AG10803 (cell line): ENCODE measurements at regions not wholly inside any gene's neighbourhood (a gene's known extent, or its start where the extent isn't known, plus 50 kb on each side); places are given as distances from the start of the nearest gene placed in this dataset.

ENCODE experiments used
- DNase-seq: peaks from one replicate; pipeline ENCODE4 v3.0.0; 2010; ENCODE audit warnings: low read depth
- H3K4me3 ChIP-seq: 2 replicates; pipeline ENCODE4 v1.5.1; 2011; ENCODE audit warnings: mild to moderate bottlenecking, low read length, control low read depth
- CTCF ChIP-seq: conservative IDR thresholded peaks from 2 replicates; pipeline ENCODE4 v1.5.1; 2011; ENCODE audit warnings: mild to moderate bottlenecking, low read length, control low read depth, inconsistent platforms

- H3K4me3 ChIP-seq = no peak overlapping the region
- TF ChIP-seq CTCF = no peak
- peak; percentile 74 for DNase-seq
Measured at GRCh38 chr2:12928197-12928774, 211.6 kb downstream of the TRIB2 start.

GRCh38 chr2:12928775-12929401, 212.2 kb downstream of the TRIB2 start:
- no peak for DNase-seq
- no peak overlapping the region for H3K4me3 ChIP-seq
- TF ChIP-seq CTCF = no peak

GRCh38 chr2:12929758-12930157, 213.0 kb downstream of the TRIB2 start:
- no peak overlapping the region for H3K4me3 ChIP-seq
- no peak for DNase-seq
- no peak for TF ChIP-seq CTCF

GRCh38 chr2:12930391-12930790, 213.7 kb downstream of the TRIB2 start:
- no peak for DNase-seq
- H3K4me3 ChIP-seq = no peak overlapping the region
- no peak for TF ChIP-seq CTCF

GRCh38 chr2:12931186-12931844, 214.6 kb downstream of the TRIB2 start:
- TF ChIP-seq CTCF = peak; percentile 98
- DNase-seq = peak; percentile 62
- no peak overlapping the region for H3K4me3 ChIP-seq

- TF ChIP-seq CTCF = no peak
- H3K4me3 ChIP-seq = no peak overlapping the region
- no peak for DNase-seq
Measured at GRCh38 chr2:12932192-12932591, 215.5 kb downstream of the TRIB2 start.
